ENCODE measurements at regions not wholly inside any gene's neighbourhood (a gene's known extent, or its start where the extent isn't known, plus 50 kb on each side); places are given as distances from the start of the nearest gene placed in this dataset.

GRCh38 chr2:208595386-208596275 lies 189.0 kb downstream of the PTH2R start:
- no peak for TF ChIP-seq CTCF (conservative IDR thresholded peaks at IDR 0.05 in 1 of 2, IDR thresholded peaks at IDR 0.05 in 1 of 2; ENCODE audit: low read depth in 1 of 2, low read length in 2 of 2)
- no peak for TF ChIP-seq EZH2 (IDR thresholded peaks at IDR 0.05; ENCODE audit: low read length, missing control alignments)
